GM19240 (cell line): ENCODE measurements at regions not wholly inside any gene's neighbourhood (a gene's known extent, or its start where the extent isn't known, plus 50 kb on each side); places are given as distances from the start of the nearest gene placed in this dataset.

Experiments
- DNase-seq: peaks from one replicate; pipeline ENCODE4 v3.0.0; 2011; ENCODE audit warnings: low spot score; ENCODE audit not compliant: insufficient read length

- DNase-seq = no peak
These were observed 62.3 kb upstream of the MAF start for GRCh38 chr16:79662669-79663313.

GRCh38 chr16:79662122-79662521, 61.6 kb upstream of the MAF start:
- DNase-seq = no peak

- DNase-seq = no peak
These were observed 61.0 kb upstream of the MAF start for GRCh38 chr16:79661578-79661977.

- DNase-seq = no peak
These were observed 58.8 kb upstream of the MAF start for GRCh38 chr16:79659344-79659743.

- no peak for DNase-seq
These were observed 57.9 kb upstream of the MAF start for GRCh38 chr16:79658301-79659033.

GRCh38 chr16:79656553-79657115, 56.1 kb upstream of the MAF start:
- DNase-seq = no peak

- DNase-seq = no peak
These were observed 52.9 kb upstream of the MAF start for GRCh38 chr16:79653373-79653891.

GRCh38 chr16:79651363-79651762, 50.8 kb upstream of the MAF start:
- DNase-seq = no peak
